Panc1 (cell line): ENCODE measurements at regions not wholly inside any gene's neighbourhood (a gene's known extent, or its start where the extent isn't known, plus 50 kb on each side); places are given as distances from the start of the nearest gene placed in this dataset.

Experiments used
- ATAC-seq: fragments of 200-7000 bp; cut with Tn5 transposase; 2 replicates; pipeline ENCODE4 v1.9.1; 2020; ENCODE audit warnings: mild to moderate bottlenecking, moderate library complexity
- BruUV-seq: library from RNA; stranded (reverse); fragments of 400-500 nt; replicated peaks from 2 replicates; lab custom pipeline; 2021; lab: Mats Ljungman, UMichigan
- CTCF ChIA-PET: fragments of 300-600 bp; sonication (Branson Sonifier 250); formaldehyde crosslinking; loops from one replicate; lab custom pipeline; 2022; ENCODE audit warnings: antibody characterized with exemption; lab: Charles Lee
- POLR2A ChIA-PET: fragments of 300-600 bp; sonication (Branson Sonifier 250); formaldehyde crosslinking; loops from one replicate; lab custom pipeline; 2022; ENCODE audit warnings: antibody characterized with exemption; lab: Charles Lee
- DNase-seq: peaks from one replicate; pipeline ENCODE4 v3.0.0-alpha.2; 2010; ENCODE audit warnings: low read depth, low spot score
- H3K27ac ChIP-seq: 2 replicates; pipeline ENCODE4 v1.5.1; 2011; ENCODE audit warnings: mild to moderate bottlenecking, low read length, inconsistent platforms
- H3K27me3 ChIP-seq: fragments of 200-500 bp; sonication (Bioruptor generic); 2 replicates; pipeline ENCODE4 v1.6.0; 2014; ENCODE audit warnings: low read length, inconsistent platforms; ENCODE audit not compliant: control insufficient read depth, insufficient read depth
- H3K36me3 ChIP-seq: fragments of 200-500 bp; sonication (Bioruptor generic); 2 replicates; pipeline ENCODE4 v1.5.1; 2014; ENCODE audit warnings: inconsistent platforms, mild to moderate bottlenecking, low read length, moderate library complexity; ENCODE audit not compliant: control insufficient read depth, insufficient read depth
- H3K4me1 ChIP-seq: 2 replicates; pipeline ENCODE4 v1.5.1; 2011; ENCODE audit warnings: inconsistent platforms, mild to moderate bottlenecking, low read length, moderate library complexity; ENCODE audit not compliant: control insufficient read depth, insufficient read depth
- H3K4me3 ChIP-seq, 2 experiments: 2 replicates each; pipeline ENCODE4 v1.5.1; 2011 to 2012; ENCODE audit warnings: low read depth in 2 of 2, low read length in 2 of 2, mild to moderate bottlenecking in 2 of 2, inconsistent platforms in 1 of 2, moderate library complexity in 1 of 2
- H3K9me3 ChIP-seq: fragments of 200-500 bp; sonication (Bioruptor generic); 2 replicates; pipeline ENCODE4 v1.5.1; 2014; ENCODE audit warnings: low read depth, mild to moderate bottlenecking, inconsistent platforms, low read length, moderate library complexity; ENCODE audit not compliant: control insufficient read depth, insufficient read depth
- POLR2AphosphoS5 ChIP-seq: IDR thresholded peaks from 2 replicates; pipeline ENCODE4 v1.6.1; 2012; ENCODE audit warnings: mild to moderate bottlenecking, low read depth, low read length, moderate library complexity
- SIN3A ChIP-seq: IDR thresholded peaks from 2 replicates; pipeline ENCODE4 v1.6.1; 2012; ENCODE audit warnings: low read depth, mild to moderate bottlenecking, low read length, moderate library complexity, borderline replicate concordance; ENCODE audit not compliant: insufficient read depth
- TCF7L2 ChIP-seq: IDR thresholded peaks from 2 replicates; pipeline ENCODE4 v1.6.1; 2011; ENCODE audit warnings: mild to moderate bottlenecking, low read depth, low read length, inconsistent platforms
- in situ Hi-C: cut with HindIII; loops from 2 replicates; pipeline ENCODE4 v1.10.0; 2016; ENCODE audit warnings: low sequenced_read_pairs, low pct_unique_long_range_greater_than_20kb
- intact Hi-C: fragments of 100-400 bp; cut with micrococcal nuclease; formaldehyde crosslinking; loops from one replicate; pipeline ENCODE4 v1.10.0; 2022; ENCODE audit not compliant: unreplicated experiment
- TF ChIP-seq, protein P1 (sequence below): fragments of 450-650 bp; IDR thresholded peaks from 2 replicates; pipeline ENCODE4 v1.5.1; 2017; ENCODE audit warnings: mild to moderate bottlenecking
- TF ChIP-seq, protein P2 (sequence below), 2 experiments: IDR thresholded peaks; 2 replicates each; pipeline ENCODE4 v1.6.1; 2011 to 2012; ENCODE audit warnings: low read depth in 2 of 2, control low read depth in 1 of 2, low read length in 1 of 2, mild to moderate bottlenecking in 1 of 2, moderate library complexity in 1 of 2; ENCODE audit not compliant: insufficient read depth in 1 of 2

DNA sequence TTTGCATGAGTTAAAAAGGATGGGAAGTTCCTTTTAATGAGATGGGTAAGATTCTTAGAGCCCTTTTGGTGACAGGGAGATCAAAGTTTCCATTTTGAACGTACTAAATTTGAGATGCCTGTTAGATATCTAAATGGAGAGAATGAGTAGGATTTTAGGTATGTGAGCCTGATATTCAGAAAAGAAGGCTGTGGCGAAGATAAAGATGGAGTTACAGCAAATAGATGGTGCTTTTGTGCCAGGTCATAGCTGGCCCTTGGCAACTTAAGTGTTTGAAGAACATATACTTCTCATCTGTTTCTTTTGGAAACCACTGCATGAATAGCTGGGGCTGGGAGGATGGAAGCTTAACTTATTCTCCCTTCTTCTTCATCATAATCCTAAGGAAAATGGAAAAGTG lies 282.5 kb downstream of the PTBP2 start:
- no peaks in the 10 kb centered on the region for H3K4me1 ChIP-seq
- ChIA-PET CTCF (no interaction called here), POLR2A (no interaction called here)
- ATAC-seq (no peak), DNase-seq (no peak)
- BruUV-seq: no TSS peak
- H3K4me3 ChIP-seq: no peak overlapping the region
- H3K27me3 ChIP-seq: no peaks in the 10 kb centered on the region
- H3K36me3 ChIP-seq: no peaks in the 10 kb centered on the region
- H3K9me3 ChIP-seq: no peaks in the 10 kb centered on the region
- intact Hi-C loops (no loop called here), in situ Hi-C loops (no loop called here)
- H3K27ac ChIP-seq: no peak overlapping the region
- no peak for TF ChIP-seq SIN3A
- TF ChIP-seq, protein P1, sequence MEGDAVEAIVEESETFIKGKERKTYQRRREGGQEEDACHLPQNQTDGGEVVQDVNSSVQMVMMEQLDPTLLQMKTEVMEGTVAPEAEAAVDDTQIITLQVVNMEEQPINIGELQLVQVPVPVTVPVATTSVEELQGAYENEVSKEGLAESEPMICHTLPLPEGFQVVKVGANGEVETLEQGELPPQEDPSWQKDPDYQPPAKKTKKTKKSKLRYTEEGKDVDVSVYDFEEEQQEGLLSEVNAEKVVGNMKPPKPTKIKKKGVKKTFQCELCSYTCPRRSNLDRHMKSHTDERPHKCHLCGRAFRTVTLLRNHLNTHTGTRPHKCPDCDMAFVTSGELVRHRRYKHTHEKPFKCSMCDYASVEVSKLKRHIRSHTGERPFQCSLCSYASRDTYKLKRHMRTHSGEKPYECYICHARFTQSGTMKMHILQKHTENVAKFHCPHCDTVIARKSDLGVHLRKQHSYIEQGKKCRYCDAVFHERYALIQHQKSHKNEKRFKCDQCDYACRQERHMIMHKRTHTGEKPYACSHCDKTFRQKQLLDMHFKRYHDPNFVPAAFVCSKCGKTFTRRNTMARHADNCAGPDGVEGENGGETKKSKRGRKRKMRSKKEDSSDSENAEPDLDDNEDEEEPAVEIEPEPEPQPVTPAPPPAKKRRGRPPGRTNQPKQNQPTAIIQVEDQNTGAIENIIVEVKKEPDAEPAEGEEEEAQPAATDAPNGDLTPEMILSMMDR: no peak
- no peak for TF ChIP-seq POLR2AphosphoS5
- TF ChIP-seq, protein P2, sequence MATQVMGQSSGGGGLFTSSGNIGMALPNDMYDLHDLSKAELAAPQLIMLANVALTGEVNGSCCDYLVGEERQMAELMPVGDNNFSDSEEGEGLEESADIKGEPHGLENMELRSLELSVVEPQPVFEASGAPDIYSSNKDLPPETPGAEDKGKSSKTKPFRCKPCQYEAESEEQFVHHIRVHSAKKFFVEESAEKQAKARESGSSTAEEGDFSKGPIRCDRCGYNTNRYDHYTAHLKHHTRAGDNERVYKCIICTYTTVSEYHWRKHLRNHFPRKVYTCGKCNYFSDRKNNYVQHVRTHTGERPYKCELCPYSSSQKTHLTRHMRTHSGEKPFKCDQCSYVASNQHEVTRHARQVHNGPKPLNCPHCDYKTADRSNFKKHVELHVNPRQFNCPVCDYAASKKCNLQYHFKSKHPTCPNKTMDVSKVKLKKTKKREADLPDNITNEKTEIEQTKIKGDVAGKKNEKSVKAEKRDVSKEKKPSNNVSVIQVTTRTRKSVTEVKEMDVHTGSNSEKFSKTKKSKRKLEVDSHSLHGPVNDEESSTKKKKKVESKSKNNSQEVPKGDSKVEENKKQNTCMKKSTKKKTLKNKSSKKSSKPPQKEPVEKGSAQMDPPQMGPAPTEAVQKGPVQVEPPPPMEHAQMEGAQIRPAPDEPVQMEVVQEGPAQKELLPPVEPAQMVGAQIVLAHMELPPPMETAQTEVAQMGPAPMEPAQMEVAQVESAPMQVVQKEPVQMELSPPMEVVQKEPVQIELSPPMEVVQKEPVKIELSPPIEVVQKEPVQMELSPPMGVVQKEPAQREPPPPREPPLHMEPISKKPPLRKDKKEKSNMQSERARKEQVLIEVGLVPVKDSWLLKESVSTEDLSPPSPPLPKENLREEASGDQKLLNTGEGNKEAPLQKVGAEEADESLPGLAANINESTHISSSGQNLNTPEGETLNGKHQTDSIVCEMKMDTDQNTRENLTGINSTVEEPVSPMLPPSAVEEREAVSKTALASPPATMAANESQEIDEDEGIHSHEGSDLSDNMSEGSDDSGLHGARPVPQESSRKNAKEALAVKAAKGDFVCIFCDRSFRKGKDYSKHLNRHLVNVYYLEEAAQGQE (IDR thresholded peaks at IDR 0.05; ENCODE audit: insufficient read depth in 1 of 2, low read depth in 2 of 2, low read length in 1 of 2): no peak
- no peak for TF ChIP-seq TCF7L2

DNA sequence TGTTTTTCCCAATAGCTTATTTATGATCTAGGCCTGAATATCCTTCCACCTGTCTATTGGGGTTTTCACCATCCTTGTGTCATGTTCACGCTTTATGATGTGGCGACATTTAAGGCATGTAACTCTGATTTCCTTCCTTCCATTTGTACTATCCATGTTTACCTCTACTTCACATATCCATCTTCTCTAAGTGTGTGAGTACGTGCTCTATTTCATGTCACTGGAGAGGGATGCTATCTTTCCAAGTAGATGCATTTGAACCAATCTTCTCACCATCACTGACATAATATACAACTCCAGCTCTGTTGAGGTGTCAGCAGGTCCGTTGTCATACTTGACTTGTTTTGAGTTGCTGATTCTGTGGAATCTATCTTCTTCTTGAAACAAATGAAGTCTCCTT lies 283.2 kb downstream of the PTBP2 start:
- no peak overlapping the region for H3K27ac ChIP-seq
- POLR2A ChIA-PET: no interaction called here
- intact Hi-C loops: no loop called here
- H3K27me3 ChIP-seq: no peaks in the 10 kb centered on the region
- H3K36me3 ChIP-seq: no peaks in the 10 kb centered on the region
- in situ Hi-C loops: no loop called here
- TF ChIP-seq, protein P2 (IDR thresholded peaks at IDR 0.05; ENCODE audit: insufficient read depth in 1 of 2, low read depth in 2 of 2, low read length in 1 of 2): no peak
- TF ChIP-seq, protein P1: no peak
- TF ChIP-seq TCF7L2 (no peak), POLR2AphosphoS5 (no peak)
- ATAC-seq (no peak), DNase-seq (no peak)
- no peaks in the 10 kb centered on the region for H3K9me3 ChIP-seq
- no peaks in the 10 kb centered on the region for H3K4me1 ChIP-seq
- CTCF ChIA-PET: no interaction called here
- no TSS peak for BruUV-seq
- no peak overlapping the region for H3K4me3 ChIP-seq
